ENCODE measurements at regions not wholly inside any gene's neighbourhood (a gene's known extent, or its start where the extent isn't known, plus 50 kb on each side); places are given as distances from the start of the nearest gene placed in this dataset.
"Not testable (repeated sequence)": the region's sequence is repeated elsewhere in the genome, so short reads cannot be mapped to it uniquely, and the experiment has no call there.

GRCh38 chr18:51506811-51507210 is 309.3 kb upstream of the MEX3C start:
- no peak for TF ChIP-seq ZFX (IDR thresholded peaks at IDR 0.05; ENCODE audit: borderline replicate concordance)
- TF ChIP-seq CTCF (IDR thresholded peaks at IDR 0.05), result no peak

GRCh38 chr18:51508410-51508809 is 310.9 kb upstream of the MEX3C start:
- H3K27ac ChIP-seq, result not testable (repeated sequence)

More at GRCh38 chr18:51506811-51507210, 309.3 kb upstream of the MEX3C start:
- no peak overlapping the region for H3K27ac ChIP-seq

- no peak overlapping the region for H3K27ac ChIP-seq
- TF ChIP-seq ZFX (IDR thresholded peaks at IDR 0.05; ENCODE audit: borderline replicate concordance), result no peak
- no peak for TF ChIP-seq CTCF (IDR thresholded peaks at IDR 0.05)
These were observed 312.5 kb upstream of the MEX3C start for GRCh38 chr18:51510020-51510419.

- TF ChIP-seq CTCF (IDR thresholded peaks at IDR 0.05) (no peak), ZFX (IDR thresholded peaks at IDR 0.05; ENCODE audit: borderline replicate concordance) (no peak)
- H3K27ac ChIP-seq, result no peak overlapping the region
These were observed 316.0 kb upstream of the MEX3C start for GRCh38 chr18:51513517-51513916.

- TF ChIP-seq CTCF (IDR thresholded peaks at IDR 0.05) (no peak), ZFX (IDR thresholded peaks at IDR 0.05; ENCODE audit: borderline replicate concordance) (no peak)
- H3K27ac ChIP-seq, result no peak overlapping the region
These were observed 316.6 kb upstream of the MEX3C start for GRCh38 chr18:51514128-51514527.

GRCh38 chr18:51516478-51517038 is 319.1 kb upstream of the MEX3C start:
- no peak overlapping the region for H3K27ac ChIP-seq
- no peak for TF ChIP-seq ZFX (IDR thresholded peaks at IDR 0.05; ENCODE audit: borderline replicate concordance)
- TF ChIP-seq CTCF (IDR thresholded peaks at IDR 0.05), result no peak

- TF ChIP-seq ZFX (IDR thresholded peaks at IDR 0.05; ENCODE audit: borderline replicate concordance), result no peak
- no peak for TF ChIP-seq CTCF (IDR thresholded peaks at IDR 0.05)
- no peak overlapping the region for H3K27ac ChIP-seq
These were observed 322.1 kb upstream of the MEX3C start for GRCh38 chr18:51519571-51519970.

GRCh38 chr18:51520676-51521180 is 323.2 kb upstream of the MEX3C start:
- TF ChIP-seq CTCF (IDR thresholded peaks at IDR 0.05) (no peak), ZFX (IDR thresholded peaks at IDR 0.05; ENCODE audit: borderline replicate concordance) (no peak)
- no peak overlapping the region for H3K27ac ChIP-seq

Measured in 22Rv1 (cell line).